22Rv1 (cell line): ENCODE measurements at regions not wholly inside any gene's neighbourhood (a gene's known extent, or its start where the extent isn't known, plus 50 kb on each side); places are given as distances from the start of the nearest gene placed in this dataset.

Experiments used
- CTCF ChIP-seq: fragments of 450-650 bp; IDR thresholded peaks from 2 replicates; pipeline ENCODE4 v1.5.1; 2017; ENCODE audit warnings: mild to moderate bottlenecking
- ZFX ChIP-seq: fragments of 450-650 bp; IDR thresholded peaks from 2 replicates; pipeline ENCODE4 v1.6.1; 2017; ENCODE audit warnings: antibody characterized with exemption, borderline replicate concordance

- TF ChIP-seq CTCF (peak; percentile 57), ZFX (no peak)
Observed at GRCh38 chr19:28239270-28239669, 973.7 kb downstream of the UQCRFS1 start.
